ENCODE measurements at regions not wholly inside any gene's neighbourhood (a gene's known extent, or its start where the extent isn't known, plus 50 kb on each side); places are given as distances from the start of the nearest gene placed in this dataset.

DNA sequence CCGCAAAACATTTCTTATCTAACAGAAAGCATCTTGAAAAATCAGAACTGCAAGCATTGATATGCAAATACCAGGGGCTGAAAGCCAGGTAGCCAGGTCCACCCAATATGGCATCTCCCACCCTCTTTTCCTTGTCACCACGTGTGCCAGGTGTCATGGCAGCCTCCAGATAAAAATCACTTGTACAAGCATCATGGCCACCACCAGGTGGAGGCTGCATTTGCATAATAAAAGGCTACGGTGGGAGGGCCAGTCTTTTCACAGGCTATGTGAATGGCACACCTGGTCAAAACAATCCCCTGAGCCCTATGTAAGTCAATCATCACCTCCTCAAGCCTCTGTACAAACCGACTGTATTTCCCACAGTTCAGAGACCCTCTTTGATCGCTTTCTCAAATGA, 1233.1 kb upstream of the ALCAM start:
- TF ChIP-seq POLR2A (IDR thresholded peaks at IDR 0.05; ENCODE audit: low read length) (no peak), GATA1 (IDR thresholded peaks at IDR 0.05; ENCODE audit: low read depth, low read length) (no peak)
